GM12878 (cell line): ENCODE measurements at regions not wholly inside any gene's neighbourhood (a gene's known extent, or its start where the extent isn't known, plus 50 kb on each side); places are given as distances from the start of the nearest gene placed in this dataset.

Experiments
- CBX5 ChIP-seq: sonication (generic); IDR thresholded peaks from 2 replicates; pipeline ENCODE4 v1.6.1; 2016; ENCODE audit warnings: low read depth, moderate library complexity, mild to moderate bottlenecking, inconsistent platforms
- CTCF ChIP-seq, 3 experiments: IDR thresholded peaks in 2 of 3; conservative IDR thresholded peaks in 1 of 3; 2 replicates each; pipeline ENCODE4 v1.5.1; 2011; ENCODE audit warnings: low read depth in 3 of 3, low read length in 3 of 3, mild to moderate bottlenecking in 3 of 3, control low read depth in 2 of 3, moderate library complexity in 2 of 3, inconsistent platforms in 1 of 3, mixed read lengths in 1 of 3; ENCODE audit not compliant: control insufficient read depth in 2 of 3, insufficient read depth in 1 of 3; ENCODE audit errors: extremely low read depth in 1 of 3
- E4F1 ChIP-seq: fragments of 450-650 bp; IDR thresholded peaks from 2 replicates; pipeline ENCODE4 v1.6.1; 2018; ENCODE audit warnings: borderline replicate concordance, mild to moderate bottlenecking; ENCODE audit not compliant: partially characterized antibody
- JUND ChIP-seq: IDR thresholded peaks from 2 replicates; pipeline ENCODE4 v1.6.1; 2012; ENCODE audit warnings: low read depth, mild to moderate bottlenecking, low read length, improper control_type of control experiment, moderate library complexity
- MAX ChIP-seq: IDR thresholded peaks from 2 replicates; pipeline ENCODE4 v1.6.1; 2012; ENCODE audit warnings: low read depth, low read length, improper control_type of control experiment
- MTA3 ChIP-seq: IDR thresholded peaks from 2 replicates; pipeline ENCODE4 v1.6.1; 2012; ENCODE audit warnings: low read length, inconsistent platforms, borderline replicate concordance
- STAT1 ChIP-seq: fragments of 450-650 bp; conservative IDR thresholded peaks from 2 replicates; pipeline ENCODE4 v1.6.1; 2014; ENCODE audit warnings: antibody characterized with exemption, mild to moderate bottlenecking
- SUPT20H ChIP-seq: IDR thresholded peaks from 2 replicates; pipeline ENCODE4 v1.6.1; 2011; ENCODE audit warnings: low read depth, mild to moderate bottlenecking, low read length, moderate library complexity, borderline replicate concordance; ENCODE audit not compliant: control insufficient read depth
- ZNF622 ChIP-seq: fragments of 450-650 bp; IDR thresholded peaks from 2 replicates; pipeline ENCODE4 v1.6.1; 2017; ENCODE audit warnings: mild to moderate bottlenecking, inconsistent platforms
- ZSCAN29 ChIP-seq: fragments of 450-650 bp; IDR thresholded peaks from 2 replicates; pipeline ENCODE4 v1.6.1; 2017; ENCODE audit warnings: mild to moderate bottlenecking, moderate library complexity

- TF ChIP-seq SUPT20H, result no peak
- no peak for TF ChIP-seq JUND
- no peak for TF ChIP-seq STAT1
- TF ChIP-seq MAX, result no peak
- TF ChIP-seq MTA3, result no peak
- no peak for TF ChIP-seq CBX5
- TF ChIP-seq E4F1, result no peak
- no peak for TF ChIP-seq ZNF622
- no peak for TF ChIP-seq ZSCAN29
- TF ChIP-seq CTCF (IDR thresholded peaks at IDR 0.05 in 2 of 3, conservative IDR thresholded peaks at IDR 0.05 in 1 of 3; ENCODE audit: control insufficient read depth in 2 of 3, extremely low read depth in 1 of 3, insufficient read depth in 1 of 3, low read depth in 3 of 3, low read length in 3 of 3), result no peak
Measured at GRCh38 chr4:187469627-187470026, 525.9 kb upstream of the ZFP42 start (continued).
